GM19328 (cell line): ENCODE measurements at regions not wholly inside any gene's neighbourhood (a gene's known extent, or its start where the extent isn't known, plus 50 kb on each side); places are given as distances from the start of the nearest gene placed in this dataset.
"Not testable (repeated sequence)": the region's sequence is repeated elsewhere in the genome, so short reads cannot be mapped to it uniquely, and the experiment has no call there.

Experiments
- ATAC-seq: cut with Tn5 transposase; IDR thresholded peaks from one replicate; pipeline ENCODE4 v1.9.1; 2021; ENCODE audit warnings: mild to moderate bottlenecking, moderate library complexity; ENCODE audit not compliant: unreplicated experiment

DNA sequence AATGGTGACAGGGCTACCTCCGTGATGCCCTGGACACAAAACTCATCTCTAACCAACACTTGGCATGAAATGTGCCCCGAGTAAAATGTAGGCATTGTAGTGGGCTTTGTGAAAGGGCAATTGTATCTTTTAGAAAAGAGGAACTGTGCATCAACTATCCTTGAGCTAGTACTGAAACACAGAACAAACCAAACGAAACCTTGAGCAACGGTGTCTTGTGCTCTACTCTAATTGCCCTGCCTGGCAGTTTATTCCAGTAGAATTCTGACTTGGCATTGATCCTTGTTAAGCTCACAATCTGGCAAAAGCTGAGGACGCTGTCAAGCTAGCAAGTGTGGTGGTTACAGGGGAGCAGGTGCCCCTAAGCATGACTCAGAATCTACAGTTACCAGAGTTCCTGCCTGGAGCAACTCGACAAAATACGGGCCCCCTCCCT lies 707.1 kb upstream of the SPRY2 start:
- ATAC-seq = no peak

DNA sequence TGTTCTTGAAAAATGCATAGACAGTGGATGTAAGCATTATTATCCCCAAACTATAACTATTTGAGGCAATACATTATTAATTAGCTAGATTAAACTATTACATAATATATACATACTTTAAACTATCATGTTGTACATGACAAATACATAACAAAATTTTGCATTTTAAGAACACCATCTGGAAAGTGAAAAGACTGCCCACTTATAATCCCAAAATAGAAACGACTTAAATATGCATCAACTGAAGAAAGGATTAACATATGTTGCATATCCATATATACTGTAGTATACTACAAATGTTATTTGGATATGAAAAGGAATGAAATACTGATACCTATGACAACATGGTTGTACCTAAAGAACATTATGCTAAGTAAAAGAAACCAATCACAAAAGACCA lies 700.8 kb upstream of the SPRY2 start:
- ATAC-seq = no peak

DNA sequence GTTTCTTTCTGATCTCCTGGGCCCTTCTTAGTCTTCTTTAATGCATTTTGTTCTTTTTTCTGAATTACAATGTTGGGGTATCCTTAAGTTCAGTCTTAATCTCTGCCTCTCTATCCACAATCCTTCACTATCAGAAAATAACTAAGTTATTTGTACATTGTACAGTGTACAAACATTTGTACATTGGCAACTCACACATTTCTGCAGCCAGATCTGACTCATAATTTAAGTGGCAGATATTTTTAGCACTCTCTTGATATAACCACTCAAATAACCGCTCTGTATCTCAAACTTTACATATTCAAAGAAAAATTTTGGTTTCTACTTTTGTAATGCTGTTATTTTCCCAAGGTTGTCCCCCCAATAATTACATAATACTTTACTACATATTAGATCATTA lies 691.1 kb upstream of the SPRY2 start:
- ATAC-seq = no peak

DNA sequence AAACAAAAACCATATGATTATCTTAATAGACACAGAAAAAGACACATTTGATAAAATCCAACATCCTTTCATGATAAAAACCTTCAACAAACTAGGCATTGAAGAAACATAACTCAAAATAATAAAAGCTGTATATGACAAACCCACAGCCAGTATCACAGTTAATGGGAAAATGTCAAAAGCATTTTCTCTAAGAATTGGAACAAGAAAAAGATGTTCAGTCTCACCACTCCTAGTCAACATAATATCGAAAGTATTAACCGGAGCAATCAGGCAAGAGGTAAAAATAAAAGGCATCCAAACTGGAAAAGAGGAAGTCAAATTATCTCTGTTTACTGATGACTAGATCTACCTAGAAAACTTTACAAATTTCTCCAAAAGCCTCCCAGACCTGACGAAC lies 684.2 kb upstream of the SPRY2 start:
- no peak for ATAC-seq

DNA sequence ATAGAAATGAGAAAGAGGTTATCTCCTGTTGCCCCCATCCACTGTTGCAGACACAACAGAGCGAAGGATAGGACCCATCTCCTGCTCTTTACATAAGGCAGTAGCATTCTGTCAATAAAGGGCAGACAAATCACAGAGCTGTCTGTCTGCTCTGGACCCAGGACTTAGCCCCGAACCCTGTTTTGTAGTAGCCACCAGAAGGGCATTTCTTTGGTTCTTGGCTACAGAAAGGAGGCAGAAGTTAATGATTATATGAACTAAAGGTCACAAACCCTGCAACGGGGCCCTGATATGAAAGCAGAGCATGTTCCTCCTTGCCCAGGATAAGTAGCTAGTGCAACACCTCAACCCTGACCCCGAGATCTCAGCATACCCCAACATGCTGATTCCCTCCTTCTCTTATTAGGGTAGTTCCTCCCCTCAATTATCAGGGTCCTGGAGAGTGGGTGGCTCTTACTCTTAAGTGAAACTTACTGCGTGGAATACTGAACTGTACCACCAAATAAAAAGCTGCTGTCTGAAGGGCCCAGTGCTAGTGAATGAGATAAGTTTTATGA lies 680.4 kb upstream of the SPRY2 start:
- no peak for ATAC-seq

DNA sequence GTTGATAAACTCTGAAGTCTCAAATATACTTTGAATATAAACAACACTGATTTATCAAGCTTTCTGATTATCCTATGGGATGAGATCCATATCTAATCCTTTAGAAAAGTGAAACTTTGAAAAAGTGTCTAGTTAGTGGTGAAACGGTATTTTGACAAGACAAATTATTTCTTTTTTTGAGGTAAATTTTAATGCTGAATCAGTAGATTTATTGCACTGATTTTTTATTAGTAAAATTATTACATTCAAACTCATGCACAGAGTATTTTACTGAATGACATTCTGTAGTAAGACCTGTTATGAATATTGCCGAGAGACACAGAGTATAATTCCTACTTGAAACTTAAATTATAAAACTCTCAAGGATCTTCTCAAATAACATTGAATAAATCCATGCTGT lies 679.1 kb upstream of the SPRY2 start:
- ATAC-seq = no peak

DNA sequence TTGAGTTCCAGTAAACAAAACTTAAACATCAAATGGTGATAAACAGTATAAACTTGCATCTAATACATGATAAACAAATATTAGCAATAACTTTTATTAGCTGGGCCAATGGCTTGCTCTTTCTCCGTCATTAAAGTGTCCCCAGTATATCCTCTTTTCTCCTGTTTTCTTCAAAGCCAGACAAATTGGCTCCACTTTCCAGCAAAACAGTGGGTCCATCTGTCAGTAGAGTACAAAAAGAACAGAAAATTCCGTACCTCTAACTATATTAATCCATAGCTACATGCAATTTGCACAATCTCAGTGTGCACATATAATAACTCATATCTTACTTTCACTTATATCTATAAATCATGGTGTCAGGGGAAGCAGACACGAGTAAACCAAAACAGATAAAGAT lies 678.0 kb upstream of the SPRY2 start:
- ATAC-seq = no peak

DNA sequence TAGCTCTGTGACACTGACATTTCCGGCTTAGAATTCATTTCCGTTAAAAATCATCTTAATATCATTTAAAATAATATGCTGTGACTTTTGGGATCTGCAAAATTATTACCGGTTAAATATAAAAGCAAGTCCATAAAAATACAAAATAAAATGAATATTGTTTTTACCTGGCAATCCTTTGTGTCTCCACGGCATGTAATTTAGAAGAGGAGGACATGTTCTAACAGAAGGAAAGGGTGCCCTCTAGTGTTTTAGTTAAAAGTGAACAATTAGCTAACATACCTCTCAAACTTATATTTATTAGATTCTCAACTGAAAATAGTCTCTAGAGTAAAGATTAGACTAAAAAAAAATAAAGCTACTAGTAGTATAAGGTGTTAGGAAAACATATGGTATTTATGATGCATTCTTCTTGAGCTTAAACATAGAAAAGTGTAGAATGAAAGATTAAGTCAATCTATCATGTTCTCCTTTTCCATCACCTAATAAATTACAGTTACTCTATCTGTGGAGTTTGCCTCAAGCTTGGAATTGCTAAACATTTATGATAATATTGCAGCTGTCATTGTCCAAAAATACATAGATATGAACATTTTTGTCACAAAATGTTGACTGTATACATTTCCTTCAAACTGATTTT lies 676.7 kb upstream of the SPRY2 start:
- ATAC-seq = peak; percentile 66

DNA sequence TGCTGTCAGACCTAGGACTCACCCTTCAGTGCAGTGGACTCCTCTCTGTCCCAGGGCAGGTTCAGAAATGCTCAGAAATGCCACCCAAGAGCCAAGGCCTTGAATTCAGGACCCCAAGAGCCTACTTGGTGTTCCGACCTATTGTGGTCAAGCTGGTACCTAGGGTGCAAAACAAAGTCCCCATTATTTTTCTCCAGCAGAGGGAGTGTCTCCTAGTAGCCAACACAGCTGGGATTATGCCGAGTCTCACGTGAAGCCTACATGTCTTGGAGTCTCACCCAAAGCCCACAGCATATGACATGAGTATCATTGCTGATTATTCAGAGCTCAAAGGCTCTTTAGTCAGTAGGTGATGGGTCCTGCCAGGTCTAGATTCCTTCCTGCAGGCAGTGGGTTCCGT lies 671.1 kb upstream of the SPRY2 start:
- no peak for ATAC-seq

DNA sequence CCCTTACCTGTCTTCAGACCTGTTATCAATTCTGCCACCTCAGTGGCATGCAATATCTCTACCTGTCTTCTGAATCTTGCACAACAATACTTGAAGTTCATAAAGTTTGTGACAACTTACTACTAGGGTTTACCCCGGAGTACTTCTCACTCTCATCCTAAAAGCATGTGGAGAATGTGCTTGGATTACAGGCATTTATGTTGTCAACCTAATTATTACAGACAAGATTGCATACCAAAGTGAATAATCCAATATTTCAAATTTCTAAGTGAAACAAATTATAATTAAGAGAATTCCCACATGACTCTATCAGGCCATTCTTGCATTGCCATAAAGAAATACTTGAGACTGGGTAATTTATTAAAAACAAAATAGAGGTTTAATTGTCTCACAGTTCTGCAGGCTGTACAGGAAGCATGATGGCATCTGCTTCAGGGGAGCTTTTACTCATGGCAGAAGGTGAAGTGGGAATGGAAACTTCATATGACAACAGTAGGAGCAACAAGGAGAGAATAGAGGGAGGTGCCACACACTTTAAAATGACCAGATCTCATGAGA lies 661.0 kb upstream of the SPRY2 start:
- ATAC-seq = no peak

DNA sequence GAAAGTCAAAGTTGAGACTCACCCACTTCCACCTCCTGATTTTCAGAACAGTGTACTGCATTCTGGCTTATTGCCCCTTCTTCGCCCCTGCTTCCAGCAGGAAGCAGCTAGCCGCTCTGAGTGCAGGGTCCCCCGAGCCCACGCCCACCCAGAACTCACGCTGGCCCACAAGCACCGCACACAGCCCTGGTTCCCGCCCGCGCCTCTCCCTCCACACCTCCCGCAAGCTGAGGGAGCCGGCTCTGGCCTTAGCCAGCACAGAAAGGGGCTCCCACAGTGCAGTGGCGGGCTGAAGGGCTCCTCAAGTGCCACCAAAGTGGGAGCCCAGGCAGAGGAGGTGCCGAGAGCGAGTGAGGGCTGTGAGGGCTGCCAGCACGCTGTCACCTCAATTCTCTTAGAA lies 657.7 kb upstream of the SPRY2 start:
- ATAC-seq = not testable (repeated sequence)

DNA sequence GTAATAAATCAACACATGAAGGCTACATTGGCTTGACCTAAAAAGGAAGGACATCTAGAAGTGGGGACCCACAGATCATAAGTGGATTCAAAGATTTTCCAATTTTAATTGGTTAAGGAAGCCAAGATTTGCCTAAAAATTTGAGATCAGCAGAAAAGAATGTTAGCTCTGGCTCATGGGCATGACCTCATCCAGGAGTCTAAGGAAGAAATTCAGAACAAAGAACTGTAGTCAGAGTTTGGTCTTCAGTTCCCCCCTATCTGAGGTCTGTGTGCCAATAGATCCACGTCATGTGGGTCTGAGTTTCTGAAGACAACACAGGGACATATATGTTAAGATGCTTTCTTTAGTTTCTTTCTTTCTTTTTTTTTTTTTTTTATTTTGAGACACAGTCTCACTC lies 648.8 kb upstream of the SPRY2 start:
- no peak for ATAC-seq

DNA sequence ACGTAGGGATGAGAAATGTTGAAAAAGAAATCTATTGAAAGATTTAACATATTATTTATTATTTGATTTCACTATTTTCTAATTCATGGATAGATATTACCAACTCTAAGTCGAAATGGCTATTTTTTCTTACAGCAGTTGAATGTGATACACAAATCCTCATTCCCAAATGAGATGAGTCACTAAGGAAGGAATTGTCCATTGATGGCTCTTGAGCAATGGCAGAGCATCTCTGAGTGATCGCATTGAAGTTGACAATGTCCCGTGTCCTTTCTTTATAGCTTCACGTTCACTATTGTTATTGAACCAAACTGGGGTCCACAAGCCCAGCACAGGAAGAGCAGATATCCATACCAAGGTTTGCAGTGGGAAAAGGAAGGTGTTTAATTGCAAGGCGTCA lies 648.3 kb upstream of the SPRY2 start:
- no peak for ATAC-seq

DNA sequence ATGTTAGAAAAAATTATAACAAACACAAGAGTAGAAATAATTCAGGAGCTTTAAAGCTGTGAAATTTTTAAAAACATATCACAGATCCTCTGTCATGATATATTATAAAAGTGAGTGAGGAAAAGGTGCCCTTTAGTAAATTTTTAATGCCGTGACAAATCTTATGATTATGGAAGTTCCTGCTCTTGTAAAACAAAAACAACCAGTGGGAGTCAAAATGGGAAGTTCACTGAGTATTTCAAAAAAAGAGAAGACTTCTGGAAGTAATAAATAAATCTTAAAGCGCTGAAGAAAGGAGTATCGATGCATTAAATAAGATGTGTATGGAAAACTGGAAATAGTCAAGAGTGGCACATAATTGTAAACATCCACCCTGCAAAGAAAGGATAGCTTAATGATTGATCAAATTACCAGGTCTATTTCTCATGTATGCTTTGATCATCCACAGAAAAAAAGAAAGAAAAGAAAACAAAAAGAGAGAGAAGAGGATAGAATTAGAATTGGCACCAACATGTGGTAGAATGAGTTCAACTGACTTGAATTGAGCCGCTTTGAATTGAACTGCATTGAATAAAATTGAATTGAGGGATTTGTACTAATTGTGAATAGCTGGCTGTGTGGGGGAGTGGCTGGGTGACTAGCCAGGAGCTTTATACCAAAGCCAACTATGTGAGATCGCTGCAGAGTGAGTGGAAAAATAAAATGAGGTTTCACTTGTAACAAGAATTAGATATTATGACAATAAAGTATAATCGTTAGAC lies 647.6 kb upstream of the SPRY2 start:
- no peak for ATAC-seq

DNA sequence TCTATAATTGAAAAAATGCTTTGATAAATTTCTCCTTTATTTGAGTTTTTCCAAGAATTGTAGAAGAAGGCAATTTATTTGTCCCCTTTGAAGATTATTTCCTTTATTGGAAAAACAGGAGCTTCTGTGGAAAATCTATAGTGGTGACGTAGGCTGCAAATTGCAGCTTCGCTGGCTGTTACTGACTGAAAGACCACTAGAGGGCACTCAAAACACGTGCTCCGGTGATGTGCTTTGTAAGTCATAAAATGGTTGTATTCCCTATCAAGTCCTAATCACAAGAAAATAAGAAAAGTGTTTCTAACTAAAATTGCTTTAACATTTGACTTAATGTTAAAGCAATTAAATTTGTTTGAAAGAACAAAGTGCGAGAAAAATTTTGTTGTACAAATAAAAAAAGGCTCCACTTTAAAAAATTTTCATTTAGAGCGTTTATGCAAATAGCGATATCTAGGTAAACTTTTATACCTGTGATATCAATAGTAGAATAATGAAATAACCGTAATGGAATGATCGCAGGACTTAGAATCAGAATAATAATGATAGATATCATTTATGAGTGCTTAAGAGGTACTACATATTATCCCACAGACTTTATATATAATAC lies 638.2 kb upstream of the SPRY2 start:
- ATAC-seq = no peak

DNA sequence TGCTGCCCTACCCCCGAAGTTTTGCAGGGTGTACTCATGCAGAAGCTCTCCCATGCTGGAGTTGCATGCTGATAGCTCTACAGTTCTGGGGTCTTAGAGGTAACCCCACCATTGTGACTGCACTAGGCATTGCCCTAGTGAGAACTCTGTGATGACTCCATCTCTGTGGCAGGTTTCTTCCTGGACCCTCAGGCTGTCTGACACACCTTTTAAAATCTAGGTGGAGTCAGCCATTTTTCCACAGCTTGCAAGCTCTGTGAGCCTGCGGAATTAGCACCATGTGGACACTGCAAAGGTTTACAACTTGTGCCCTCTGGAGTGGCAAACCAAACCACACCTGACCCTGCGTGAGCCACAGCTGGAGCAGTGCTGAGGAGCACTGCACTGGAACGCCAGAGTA lies 636.2 kb upstream of the SPRY2 start:
- ATAC-seq = no peak

DNA sequence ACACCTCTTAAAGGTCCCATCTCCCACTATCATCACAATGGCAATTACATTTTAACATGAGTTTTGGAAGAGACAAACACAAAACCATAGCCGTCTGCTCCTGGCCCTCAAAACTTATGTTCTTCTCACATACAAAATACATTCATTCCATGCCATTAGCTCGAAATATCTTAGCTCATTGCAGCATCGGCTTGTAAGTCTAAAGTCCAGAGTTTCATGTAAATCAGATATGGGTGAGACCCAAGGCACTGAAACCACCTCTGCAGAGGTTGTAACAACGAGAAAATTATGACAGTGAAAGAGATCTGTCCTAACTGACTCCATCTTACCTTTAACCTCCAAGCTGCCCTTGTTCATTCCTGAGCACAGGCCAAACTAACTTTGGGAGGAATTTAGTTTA lies 635.0 kb upstream of the SPRY2 start:
- ATAC-seq = no peak

DNA sequence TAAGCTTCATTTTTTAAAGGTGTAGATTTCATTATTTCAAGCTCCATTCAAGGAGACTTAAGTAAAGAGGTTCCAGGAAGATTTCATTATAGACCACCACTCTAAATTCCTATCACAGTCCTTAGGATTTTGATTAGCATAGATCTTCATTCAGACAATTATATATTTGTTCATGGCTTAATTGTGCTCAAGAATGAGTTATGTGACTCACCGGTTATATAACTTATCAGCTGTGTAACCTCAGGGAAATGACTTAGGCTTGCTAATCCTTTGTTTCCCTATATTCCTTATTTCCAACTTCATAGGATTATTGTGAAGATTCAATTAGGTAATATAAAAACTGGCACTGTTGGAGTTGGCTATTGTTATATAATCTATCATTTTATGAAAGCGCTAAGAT lies 632.8 kb upstream of the SPRY2 start:
- no peak for ATAC-seq

DNA sequence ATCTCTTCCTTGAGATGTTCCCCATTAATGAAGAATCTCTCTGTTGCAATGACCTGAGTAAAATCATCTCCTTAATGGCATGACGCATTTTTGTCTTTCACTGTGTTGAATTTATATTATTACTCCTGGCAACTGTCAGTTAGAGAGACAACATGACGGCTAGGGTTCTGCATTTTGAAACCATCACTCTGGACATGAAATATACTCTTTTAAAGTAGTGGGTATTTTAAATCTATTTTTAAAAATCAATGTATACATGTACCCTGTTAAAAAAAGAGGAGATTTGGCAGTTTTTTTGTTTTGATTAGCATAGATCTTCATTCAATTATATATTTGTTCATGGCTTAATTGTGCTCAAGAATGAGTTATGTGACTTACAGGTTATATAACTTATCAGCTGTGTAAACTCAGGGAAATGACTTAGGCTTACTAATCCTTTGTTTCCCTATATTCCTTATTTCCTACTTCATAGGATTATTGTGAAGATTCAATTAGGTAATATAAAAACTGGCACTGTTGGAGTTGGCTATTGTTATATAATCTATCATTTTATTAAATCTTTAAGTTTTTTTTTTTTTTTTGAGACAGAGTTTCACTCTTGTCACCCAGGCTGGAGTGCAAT lies 632.0 kb upstream of the SPRY2 start:
- ATAC-seq = no peak

DNA sequence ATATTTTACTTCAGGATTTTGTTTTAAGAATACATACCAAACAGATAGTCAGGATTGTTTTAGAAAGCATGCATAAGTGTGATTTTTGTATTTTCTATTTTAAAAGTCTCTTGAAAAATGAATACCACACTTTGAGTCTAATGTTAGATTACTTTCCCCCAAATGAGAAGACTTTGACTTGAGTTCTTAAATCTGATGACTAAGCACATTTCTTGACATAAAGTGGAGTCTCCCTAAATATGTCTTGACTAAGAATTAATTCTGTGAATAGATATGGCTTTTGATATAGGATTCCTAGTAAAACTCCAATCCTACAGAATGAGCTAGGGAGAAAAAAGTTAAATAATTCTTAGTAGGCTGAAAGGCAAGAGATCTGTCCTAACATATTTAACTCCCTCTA lies 624.2 kb upstream of the SPRY2 start:
- no peak for ATAC-seq

DNA sequence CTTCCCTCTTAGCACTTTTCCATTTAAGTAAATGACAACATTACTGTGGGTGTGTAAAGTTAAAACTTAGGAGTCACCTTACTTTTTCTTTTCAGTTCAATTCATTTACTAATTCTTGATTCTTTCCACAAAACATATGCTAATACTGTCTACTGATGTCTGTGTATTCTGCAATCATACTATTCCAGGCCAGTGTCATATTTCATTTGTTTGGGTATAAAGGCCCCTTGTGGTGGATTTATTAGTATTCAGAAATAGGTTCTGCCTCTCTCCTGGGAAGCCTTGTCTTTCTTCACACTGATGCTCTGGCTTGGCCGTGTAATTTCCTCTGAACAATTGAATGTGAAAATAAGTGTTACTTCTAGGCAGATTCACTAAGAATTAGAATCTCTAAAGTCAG lies 621.9 kb upstream of the SPRY2 start:
- ATAC-seq = no peak
